CD4-positive, alpha-beta T cell treated with Interleukin-17A for 1 hour (primary cell): ENCODE measurements at regions not wholly inside any gene's neighbourhood (a gene's known extent, or its start where the extent isn't known, plus 50 kb on each side); places are given as distances from the start of the nearest gene placed in this dataset.
A peak's percentile ranks its signal among the peaks of the same experiment; 100 is the strongest.

Experiments
- DNase-seq: peaks from one replicate; pipeline ENCODE4 v3.0.0-alpha.2; 2020

DNA sequence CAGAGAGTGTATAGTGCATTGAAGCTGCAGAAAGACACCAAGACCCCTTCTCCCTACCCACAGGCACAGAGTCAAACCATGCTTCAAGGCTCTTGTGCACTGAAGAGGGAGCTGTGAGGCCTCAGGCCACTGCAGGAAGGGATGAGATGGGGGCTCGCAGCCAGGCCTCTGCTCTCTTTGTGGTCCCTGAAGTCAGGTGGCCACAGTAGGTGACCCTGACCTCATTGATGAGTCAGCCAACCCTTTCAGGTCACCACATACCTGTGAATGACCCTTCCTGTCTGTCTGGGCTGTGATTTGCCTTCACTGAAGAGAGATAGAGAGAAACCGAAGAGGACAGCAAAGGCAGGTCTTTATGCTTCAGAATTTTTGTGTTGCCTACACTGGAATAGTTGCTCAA is 372.1 kb downstream of the ACTL7B start:
- DNase-seq: no peak

DNA sequence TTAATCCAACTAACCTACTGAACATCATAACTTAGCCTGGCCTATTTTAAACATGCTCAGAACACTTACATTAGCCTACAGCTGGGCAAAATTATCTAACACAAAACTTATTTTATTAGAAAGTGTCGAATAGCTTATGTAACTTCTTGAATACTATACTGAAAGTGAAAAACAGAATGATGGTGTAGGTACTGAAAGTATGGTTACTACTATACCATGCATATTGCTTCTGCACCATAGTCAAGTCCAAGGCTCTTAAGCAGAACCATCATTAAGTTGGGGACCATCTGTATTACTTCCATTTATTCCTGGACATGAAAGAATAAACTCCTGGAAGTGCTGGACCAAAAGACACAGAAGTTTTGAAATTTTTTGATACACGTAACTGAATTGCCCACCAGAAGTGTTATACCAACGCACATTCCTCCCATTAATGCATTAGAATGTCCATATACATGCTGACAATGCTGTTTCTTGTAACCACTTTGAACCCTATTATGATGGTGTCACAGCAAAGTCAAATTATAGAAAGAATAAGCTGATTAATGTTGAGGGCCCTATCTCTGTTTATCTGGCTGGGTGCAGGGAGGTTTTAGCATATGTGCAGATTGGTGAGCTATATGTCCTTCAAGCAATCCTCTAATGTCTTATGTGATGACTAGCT is 375.7 kb downstream of the ACTL7B start:
- no peak for DNase-seq

DNA sequence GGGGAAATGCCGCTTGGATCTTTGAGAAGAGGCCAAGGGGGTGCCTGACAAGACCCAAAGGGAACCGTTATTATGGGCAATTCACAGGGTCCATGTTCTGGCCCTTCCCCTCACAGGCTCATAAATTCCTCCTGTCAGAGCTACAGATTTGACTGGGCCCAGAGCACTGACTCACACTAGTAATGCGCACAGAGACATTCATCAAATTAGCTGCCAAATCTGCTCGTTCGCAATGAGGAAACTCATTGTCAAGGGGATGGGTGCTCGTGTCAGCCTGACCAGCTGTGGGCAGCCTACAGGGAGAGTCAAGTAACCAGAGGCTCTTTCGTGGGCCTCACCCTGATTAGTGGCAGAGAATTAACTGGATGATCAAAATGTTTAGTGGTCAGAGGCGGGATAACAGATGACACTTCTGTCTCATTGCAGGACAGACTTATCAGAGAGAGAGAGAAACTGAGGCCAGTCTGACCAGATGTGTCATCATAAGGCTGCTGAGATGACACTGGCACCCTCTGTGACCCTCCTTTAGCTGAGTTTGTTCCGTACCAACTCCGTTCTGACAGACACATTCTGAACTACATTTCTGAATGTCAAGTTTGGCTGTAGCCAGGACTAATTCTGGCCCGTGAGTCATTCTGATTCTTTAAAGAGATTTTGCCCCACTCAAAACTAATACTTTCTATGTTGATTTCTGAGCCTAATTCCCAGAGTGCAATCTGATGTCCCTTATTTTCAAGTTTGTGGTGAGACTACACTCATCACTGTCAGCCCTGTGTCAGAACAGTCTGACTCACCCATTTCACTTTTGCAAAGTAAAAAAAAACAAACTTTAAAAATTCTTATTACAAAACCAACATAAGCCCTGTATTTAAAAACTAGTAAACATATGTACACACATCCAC is 377.1 kb downstream of the ACTL7B start:
- no peak for DNase-seq

DNA sequence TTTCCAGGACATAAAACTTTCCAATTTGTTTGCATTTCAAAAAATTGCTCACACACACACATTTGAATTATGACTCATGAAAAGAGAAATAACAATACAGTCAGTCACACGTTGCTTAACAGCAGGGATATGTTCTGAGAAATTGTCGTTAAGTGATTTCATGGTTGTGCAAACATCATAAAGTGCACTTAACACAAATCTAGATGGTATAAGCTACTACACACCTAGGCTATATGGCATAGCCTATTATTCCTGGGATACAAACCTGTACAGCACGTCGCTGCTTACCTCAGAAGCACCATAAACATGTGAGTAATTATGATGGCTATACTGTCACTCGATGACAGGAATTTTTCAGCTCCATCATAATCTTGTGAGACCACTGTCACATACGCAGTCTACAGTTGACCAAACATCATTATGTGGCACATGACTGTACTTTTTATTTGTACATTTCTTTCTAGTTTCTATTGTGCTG is 378.2 kb downstream of the ACTL7B start:
- DNase-seq: no peak

DNA sequence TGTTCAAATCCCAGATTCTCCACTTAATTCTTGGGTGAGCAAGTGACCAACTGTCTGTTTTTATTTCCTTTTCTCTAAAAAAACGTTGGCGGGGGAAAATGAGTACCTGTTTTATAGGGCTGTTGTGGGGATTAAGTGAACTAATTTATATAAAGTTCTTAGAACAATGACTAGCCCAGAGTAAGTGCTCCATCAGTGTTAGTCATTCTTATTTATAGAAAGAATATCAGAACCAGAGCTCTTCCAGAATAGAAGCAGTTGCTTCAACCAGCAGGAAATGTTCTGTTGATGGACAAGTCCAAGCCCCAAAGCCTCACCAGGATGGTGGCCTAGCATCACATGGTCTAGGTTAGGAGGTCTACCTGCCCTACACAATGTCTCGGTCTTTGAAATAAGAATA is 379.2 kb downstream of the ACTL7B start:
- no peak for DNase-seq

DNA sequence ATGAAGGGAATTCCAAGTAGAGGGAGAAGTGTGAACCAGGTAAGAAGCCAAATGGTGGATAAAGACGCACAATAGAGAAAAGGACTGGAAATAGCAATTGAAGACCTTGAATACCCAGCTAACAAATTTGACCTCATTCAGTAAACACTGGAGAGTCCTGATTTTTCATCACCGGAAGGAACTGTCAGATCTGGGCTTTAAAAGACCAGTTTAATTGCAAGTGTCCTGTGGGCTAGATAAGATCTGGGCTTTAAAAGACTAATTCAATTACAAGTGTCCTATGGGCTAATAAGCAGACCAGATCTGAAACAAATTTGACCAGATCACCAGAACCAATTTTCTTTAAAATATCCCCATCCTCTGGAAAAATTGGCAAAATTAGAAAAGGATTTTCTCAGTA is 380.0 kb downstream of the ACTL7B start:
- DNase-seq: no peak

DNA sequence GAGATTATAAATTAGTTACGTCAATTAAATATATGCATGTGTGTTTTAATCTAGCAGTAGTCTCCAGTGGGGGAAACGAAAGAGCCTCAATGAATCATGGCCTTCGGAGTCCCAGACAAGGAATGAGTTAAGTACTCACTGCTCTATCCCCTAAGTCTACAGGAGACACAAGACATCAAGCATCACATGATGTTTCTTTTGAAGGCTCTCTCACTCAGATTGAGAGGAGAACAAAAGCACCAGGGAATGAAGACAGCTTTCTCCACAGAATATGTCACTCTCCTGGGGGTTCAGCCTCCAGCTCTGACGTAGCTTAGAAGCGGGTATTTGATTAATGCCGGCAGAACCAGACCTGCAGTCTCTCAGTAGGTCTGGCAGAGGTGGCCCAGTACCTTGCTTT is 381.4 kb downstream of the ACTL7B start:
- no peak for DNase-seq

DNA sequence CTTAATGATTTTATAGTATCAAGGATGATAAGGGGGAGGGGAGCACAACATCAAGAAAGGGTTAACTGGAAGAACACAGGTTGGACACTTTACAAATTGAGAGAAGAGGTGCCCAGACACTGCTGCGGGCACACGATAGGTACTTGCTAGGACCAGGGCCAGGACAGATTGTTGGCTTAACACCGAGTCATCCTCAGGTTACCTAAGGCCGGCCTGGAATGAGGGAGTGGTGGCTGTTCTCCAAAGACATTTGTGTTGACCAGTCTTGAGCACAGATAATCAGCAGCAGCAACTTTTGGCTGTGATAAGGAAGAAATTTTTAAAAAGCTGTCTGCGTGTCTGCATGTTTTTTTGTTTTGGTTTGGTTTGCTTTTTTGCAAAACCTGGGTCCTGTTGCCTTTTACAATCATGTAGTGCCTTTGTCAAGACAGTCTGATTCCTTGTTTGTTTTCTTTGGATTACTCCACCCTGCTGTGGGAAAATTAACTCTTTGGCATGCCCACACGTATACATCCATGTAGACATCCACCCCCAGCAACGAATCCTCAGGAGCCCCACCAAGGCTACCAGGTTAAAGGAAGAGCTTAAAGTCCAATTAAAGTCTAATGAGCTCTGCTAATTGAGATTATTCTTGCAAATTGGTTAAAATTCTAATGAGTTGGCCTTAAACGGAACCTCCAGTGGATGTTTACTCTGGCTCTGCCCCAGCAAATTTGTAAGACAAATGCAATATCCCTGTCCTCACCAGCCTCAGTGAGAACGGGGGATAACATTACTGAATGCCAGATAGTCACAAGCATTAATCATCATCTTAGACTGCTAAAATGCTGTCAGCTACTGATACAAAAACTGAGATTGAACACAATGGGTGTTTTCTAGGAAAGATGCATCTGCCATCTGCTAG is 382.3 kb downstream of the ACTL7B start:
- DNase-seq: no peak

DNA sequence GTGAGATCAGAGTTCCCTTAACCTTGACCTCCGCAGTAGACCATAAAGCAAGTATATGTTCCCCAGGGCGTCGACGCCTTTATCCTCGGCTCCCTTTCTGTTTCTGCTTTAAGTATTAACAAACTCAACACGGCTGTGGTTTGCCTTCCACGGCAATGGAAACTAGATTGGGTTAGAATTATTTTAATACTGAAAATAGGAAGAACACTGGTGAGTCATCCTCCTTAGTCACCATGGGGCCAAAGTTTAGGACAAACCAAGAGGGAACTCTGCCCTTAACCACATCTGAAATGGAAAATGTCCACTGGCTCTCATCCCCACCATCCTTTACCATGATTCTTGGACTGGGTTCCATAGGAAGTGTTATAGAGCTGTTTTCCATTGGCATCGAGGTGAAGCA is 386.1 kb downstream of the ACTL7B start:
- DNase-seq: peak; percentile 13

DNA sequence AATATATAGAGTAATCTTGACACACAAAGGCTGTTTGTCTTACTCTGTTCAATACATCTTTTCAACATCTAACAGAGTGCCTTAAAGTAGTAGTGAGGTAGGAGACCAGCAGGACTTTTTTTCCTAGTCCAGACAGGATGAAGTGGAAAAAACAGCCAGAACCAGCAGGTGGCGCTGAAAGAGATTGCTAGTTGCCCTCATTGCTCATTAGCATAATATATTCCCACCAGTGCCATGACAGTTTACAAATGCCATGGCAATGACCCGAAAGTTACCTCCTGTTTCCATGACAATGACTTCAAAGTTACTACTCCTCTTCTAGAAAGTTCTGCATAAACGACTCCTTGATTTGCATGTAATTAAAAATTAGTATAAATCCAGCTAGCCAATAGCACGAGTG is 387.4 kb downstream of the ACTL7B start:
- peak; percentile 2 for DNase-seq

DNA sequence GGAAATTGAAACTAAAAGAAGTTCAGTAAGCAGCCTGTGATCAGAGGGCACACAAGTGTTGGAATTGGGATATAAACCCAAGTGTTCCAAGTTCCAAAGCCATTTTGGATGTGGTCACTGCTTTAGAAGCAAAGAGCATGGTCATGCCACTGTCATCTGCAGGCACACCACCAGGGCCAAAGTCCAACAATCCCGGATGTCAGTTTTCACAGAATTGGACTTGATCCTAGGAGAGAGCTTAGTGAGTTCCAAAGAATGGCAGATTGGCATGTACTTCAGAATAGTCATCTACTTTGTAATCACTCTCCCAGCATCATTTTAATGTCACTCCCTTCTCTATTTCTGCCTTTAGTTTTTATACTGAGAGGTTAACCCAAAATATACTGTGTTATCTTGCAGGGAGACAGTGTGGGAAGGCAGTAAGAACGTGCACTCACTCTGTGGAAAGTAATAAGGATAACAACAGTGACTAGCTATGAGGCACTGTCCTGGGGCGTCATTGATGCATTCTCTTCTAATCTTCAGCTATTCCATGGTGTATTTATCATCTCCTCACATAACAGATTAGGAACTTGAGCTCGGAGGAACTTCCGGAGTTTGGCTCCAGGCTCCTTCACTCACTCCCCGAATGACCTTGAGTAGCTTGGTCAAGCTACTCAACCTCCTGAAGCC is 388.0 kb downstream of the ACTL7B start:
- no peak for DNase-seq

DNA sequence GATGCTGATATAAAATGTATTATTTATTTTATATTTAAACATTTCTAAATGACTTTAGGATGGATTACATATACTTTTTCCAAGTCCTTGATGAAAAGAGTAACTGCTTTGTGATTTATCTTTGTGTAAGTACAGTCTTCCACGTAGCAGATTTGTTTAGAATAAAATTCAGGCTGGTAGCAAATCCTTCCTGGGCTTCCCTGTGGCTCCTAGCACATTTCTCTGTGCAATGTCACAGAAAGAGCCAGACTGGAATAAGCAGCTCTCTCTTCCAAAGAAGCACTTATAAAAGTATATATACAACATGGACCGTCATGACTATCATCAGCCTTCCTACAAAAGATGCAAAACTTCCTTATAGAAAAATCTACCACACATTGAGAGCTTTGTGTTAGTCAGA is 388.6 kb downstream of the ACTL7B start:
- DNase-seq: no peak

DNA sequence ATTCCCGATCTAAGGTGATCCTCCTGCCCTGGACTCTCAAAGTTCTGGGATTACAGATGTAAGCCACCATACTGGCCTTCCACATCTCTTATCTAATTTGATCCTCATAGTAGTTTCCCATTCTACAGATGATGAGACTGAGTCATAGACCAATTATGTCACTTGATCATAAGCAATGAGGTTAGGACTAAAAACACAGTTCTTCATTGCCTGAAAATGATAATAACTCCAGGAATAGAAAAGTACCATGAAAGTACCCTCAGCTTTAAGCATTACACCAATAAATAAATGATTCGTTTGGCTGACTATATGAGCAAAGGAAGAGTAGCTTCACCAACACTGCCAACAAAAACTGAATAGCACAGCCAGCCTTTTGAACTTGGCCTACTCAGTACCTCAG is 389.5 kb downstream of the ACTL7B start:
- DNase-seq: no peak

DNA sequence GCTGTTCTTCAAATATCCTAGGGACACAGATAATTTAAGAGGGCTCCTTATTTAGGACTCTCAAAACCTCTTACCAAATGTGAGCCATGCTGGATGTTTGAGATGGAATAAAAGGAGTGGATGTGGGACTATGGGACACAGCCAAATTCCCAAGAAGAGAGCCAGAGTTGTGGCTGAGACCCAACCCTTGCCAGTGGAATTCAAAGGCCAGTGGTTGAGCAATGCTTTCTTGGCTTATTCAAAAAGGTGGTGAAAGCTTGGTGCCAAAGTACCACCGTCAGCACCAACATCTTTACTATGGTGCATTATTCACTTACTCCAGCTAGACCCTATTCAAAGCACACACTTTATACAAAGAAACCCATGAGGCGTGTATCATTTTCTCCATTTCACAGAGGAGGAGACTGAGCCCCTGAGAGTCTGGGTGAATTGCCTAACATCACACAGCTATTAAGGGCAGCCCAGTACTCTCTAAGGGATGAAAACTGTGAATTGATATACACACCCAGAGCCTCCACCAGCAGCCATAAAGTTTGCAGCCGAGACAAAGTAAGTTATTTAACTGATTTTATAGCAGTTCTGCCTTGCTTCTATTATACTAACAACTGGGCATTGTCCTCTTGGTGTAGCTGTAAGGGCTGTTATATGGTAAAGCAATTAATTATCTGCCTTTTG is 391.7 kb downstream of the ACTL7B start:
- DNase-seq: no peak

DNA sequence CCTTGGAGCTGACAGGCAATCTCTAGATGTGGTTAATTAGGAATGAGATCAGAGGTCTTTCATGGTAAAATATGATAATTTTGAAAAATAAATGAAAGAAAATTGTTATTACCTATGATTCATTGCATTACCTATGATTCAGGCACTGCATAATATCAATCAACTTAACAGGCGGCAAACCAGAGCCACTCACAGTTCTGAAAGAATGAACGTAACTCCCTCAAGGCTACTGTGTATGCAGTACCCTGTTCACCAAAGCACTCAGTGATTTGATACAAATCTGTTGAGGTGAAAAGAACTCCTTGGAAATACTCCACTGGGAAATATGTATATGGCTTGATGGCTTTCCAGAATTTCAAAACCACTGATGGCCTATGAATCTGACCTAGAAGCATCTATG is 398.9 kb downstream of the ACTL7B start:
- DNase-seq: no peak

DNA sequence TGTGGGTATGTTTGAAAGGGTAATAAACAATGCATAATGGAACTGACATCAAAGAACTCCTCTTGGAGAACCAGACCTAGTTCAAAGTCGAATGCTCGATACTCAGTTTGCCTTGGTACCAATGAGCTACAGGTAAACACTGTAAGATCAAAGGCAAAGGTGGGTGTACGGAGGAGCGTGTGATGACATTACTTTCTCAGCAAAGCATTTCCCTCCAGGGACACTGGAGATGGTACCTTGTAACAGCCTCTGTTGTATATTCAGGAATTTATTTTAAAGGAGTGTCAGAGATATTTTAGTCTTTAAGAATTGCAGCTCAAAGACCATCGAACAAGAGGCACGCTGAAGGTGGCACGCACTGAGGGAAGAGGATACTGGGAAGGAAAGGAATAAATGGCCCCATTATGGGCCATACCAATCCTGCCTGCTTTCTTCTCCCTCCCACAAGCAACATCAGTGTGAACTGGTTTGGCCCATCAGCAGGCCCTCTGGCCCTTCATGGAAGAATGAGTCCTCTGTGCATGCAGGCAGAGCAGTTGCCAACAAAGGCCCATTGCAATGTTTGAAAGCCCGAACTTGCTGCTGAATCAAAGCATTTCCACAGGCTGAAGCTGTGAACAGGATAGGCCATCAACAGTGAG is 410.2 kb downstream of the ACTL7B start:
- no peak for DNase-seq

DNA sequence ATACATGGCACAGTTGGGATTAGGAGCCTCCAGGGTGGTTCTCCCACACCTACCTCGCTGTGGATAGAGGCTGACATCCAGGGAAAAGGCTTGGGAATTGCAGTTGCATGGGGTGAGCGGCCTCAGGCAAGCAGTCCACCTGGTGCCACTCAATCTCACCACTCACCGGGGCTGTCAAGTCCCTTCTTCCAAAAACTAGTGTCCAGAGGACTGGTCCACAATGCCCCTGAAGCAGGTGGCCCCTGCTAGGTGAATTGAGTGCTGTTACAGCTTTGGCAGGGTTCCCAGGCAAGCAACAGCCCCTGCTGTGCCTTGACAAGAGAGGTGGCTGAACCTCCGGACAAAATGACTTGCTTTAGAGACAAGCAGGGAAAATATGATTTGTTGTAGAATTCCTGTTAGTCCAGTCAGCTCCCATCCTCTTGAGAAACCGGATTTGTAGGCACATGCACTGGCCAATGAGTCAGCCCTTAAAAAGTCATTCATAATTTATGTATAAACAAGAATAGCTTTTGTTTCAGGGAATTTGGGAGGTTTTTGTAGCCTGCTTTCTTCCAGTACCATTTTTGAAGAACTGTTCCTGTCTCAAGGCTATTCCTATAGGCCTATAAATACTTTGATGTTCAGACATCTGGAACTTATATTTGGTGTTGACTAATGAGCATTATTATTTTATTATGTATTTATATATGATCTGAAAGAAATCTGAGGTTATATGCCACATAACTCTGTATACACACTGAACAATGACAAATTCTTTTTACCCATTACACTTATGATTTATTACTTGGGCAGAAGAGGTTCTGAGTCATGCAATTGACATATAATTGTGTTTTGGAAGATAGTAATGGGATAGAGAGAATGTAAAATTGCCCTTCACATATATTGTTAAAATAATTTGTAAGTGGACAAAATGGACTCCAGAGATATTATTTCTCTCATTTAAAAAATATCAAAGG is 411.1 kb downstream of the ACTL7B start:
- no peak for DNase-seq

DNA sequence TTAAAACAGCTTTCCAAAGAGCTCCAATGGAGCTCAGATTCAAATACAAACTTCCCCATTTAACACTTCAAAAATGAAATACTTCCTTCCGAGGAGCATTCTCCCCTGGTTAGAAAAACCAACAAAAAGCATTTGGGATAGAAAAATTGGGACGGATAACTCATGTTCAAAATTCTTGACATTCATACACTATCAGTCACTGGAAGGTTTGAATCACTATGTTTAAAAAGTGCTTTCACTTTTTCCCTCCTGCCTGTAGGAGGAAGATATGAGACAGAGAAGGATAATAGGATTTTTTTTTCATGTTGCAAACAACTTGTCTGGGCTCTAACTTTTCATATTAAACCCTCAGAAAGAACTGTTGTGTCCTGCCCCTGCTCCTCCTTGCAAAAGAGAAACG is 412.0 kb downstream of the ACTL7B start:
- DNase-seq: no peak

DNA sequence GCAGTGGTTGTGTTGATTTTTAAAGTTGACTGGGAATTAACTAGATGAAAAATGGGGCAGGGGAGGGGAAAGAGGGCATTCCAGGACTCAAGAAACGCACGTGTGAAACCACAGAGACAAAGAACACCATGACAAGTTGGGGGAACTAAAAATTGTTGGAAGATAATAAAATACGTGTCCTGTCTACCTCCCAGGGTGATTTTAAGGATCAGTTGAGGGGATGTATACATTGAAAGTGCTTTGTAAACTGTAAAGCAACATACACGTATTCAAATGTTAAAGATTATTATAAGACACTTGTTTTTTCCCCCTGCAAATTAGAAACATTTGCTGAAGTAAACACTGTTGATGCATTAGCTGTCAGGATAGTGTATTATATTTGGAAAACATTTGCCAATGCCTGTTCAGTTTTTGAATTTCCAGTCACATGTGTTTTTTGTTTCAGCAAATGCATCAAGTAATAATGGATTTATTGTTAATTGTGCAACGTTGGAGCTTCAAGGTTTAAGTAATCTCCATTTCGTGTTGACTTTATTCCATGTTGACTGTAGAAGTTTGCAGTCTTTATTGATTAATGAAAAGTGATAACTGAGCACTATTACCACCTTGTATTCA is 412.7 kb downstream of the ACTL7B start:
- no peak for DNase-seq

DNA sequence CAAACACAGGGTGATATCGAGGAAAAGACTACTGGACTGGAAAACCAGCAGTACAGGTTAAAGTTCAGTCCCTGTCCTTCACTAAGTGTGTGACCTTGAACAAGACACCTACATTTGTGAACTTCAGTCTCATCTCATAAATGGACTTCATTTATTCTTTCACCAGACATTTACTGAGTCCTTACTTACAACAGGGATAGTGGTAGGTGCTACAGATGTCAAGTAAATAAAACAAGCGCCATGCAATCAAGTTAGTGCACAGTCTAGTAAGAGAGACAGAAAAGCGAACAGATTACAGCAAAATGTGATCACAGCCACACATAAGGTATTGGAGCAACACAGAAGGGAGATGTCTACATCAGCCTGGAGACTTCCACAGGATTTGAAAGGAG is 413.2 kb downstream of the ACTL7B start:
- DNase-seq: no peak
